ENCODE measurements at regions not wholly inside any gene's neighbourhood (a gene's known extent, or its start where the extent isn't known, plus 50 kb on each side); places are given as distances from the start of the nearest gene placed in this dataset.

DNA sequence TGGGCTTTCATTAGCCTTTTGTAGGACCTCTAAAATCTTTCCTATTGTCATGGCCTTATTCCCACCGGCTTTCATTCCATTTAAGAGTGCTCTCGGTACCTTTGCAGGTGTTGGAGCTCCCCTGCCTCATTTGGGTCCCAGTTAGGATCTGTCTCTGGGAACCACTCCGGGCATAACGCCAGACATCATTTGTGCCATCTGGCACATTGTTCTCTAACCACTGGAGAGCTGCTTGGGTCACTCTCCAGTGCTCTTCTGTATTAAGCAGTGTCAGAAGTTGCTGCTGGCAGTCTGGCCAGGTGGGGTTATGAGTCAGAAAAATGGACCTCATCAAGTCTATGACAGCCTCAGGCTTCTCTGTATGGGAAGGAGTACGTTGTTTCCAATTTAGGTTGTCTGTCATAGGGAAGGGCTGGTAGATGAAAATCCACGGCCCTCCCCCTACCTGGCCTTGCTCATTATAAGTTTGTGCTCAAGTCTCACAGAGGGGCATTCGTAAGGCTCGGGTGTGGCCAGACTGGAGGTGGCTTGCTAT lies 62.9 kb upstream of the MOCS1 start:
- TF ChIP-seq ZNF274 (IDR thresholded peaks at IDR 0.05; ENCODE audit: low read depth, low read length): no peak
- no peak overlapping the region for H3K4me3 ChIP-seq (ENCODE audit: low read length)

DNA sequence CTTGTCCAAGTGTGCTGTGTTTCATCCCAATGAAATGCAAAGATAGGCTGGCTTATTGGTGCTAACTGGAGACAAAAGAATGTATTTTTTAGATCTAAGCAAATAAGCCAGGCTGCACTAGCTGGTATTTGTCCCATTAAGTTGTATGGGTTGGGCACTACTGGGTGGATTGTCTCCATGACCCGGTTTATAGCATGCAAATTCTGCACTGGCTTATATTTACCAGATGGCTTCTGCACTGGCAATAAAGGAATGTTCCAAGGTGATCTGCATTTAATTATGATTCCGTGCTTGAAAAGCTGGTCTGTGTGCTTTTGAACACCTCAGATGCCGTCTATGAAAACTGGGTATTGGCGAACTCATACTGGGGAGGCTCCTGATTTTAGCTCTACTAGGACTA lies 61.4 kb upstream of the MOCS1 start:
- no peak for TF ChIP-seq ZNF274 (IDR thresholded peaks at IDR 0.05; ENCODE audit: low read depth, low read length)
- no peak overlapping the region for H3K4me3 ChIP-seq (ENCODE audit: low read length)

DNA sequence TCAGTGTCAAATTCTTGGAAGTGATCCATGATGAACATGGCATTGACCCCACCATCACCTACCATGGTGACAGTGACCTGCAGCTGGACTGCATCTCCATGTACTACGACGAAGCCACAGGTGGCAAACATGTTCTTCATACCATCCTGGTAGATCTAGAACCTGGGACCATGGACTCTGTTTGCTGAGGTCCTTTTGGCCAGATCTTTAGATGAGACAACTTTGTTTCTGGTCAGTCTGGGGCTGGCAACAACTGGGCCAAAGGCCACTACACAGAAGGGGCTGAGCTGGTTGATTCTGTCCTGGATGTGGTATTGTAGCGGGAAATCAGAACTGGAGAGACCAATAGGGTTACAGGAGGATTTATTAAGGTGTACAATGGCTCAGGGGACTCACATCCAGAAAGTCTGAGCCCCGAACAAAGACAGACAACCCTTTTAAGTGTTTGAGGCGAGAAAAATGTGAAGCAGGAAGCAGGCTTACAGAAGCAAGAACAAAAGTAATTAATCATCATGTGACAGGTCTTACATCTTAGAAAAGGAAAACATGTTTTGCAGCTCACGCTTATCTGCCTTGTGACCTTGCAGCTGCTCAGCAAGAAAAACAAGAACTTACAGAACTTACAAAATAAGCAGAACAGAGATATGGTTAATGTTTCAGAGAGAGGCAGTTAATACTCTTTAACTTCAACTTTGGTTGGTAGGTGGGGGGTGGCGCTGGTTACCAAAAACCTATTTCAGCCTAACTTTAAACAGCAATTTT lies 58.8 kb upstream of the MOCS1 start:
- TF ChIP-seq ZNF274 (IDR thresholded peaks at IDR 0.05; ENCODE audit: low read depth, low read length): no peak
- H3K4me3 ChIP-seq (ENCODE audit: low read length): no peak overlapping the region
